Heart left ventricle (tissue), 16 donors: ENCODE measurements at regions not wholly inside any gene's neighbourhood (a gene's known extent, or its start where the extent isn't known, plus 50 kb on each side); places are given as distances from the start of the nearest gene placed in this dataset.

Experiments
- ATAC-seq, 4 donors: fragments of 200-7000 bp; cut with Tn5 transposase; one replicate each; pipeline ENCODE4 v1.9.1; 2020 to 2022; ENCODE audit warnings: moderate library complexity in 4 of 4, mild to moderate bottlenecking in 3 of 4, moderate number of reproducible peaks in 1 of 4
- DNase-seq, 5 donors: peaks; one replicate each; pipeline ENCODE4 v3.0.0-alpha.2; 2020
- H3K27ac ChIP-seq, 12 donors: fragments of 200-600 bp; sonication (generic) in 4 of 12; one replicate each; pipeline versions ENCODE4 v1.5.0 to v1.8.0; 2016 to 2022; ENCODE audit warnings: mild to moderate bottlenecking in 2 of 12
- H3K27me3 ChIP-seq, 9 donors: fragments of 200-600 bp; sonication (generic) in 2 of 9; one replicate each; pipeline versions ENCODE4 v1.5.1 to v1.8.0; 2016 to 2022; ENCODE audit warnings: mild to moderate bottlenecking in 3 of 9
- H3K36me3 ChIP-seq, 9 donors: fragments of 200-600 bp; sonication (generic) in 2 of 9; one replicate each; pipeline versions ENCODE4 v1.5.0 to v1.8.0; 2018 to 2022; ENCODE audit warnings: mild to moderate bottlenecking in 2 of 9
- H3K4me1 ChIP-seq, 12 donors: fragments of 200-600 bp; sonication (generic) in 4 of 12; one replicate each; pipeline versions ENCODE4 v1.5.0 to v1.8.0; 2016 to 2022; ENCODE audit warnings: mild to moderate bottlenecking in 3 of 12
- H3K4me3 ChIP-seq, 12 donors: fragments of 200-600 bp; sonication (generic) in 4 of 12; one replicate each; pipeline versions ENCODE4 v1.5.0 to v1.8.0; 2017 to 2022; ENCODE audit warnings: mild to moderate bottlenecking in 9 of 12, moderate library complexity in 4 of 12
- H3K9me3 ChIP-seq, 12 donors: fragments of 200-600 bp; sonication (generic) in 4 of 12; one replicate each; pipeline versions ENCODE4 v1.5.0 to v1.8.0; 2016 to 2022; ENCODE audit warnings: mild to moderate bottlenecking in 1 of 12
- POLR2A ChIP-seq, 2 donors: fragments of 450-650 bp; IDR thresholded peaks; one replicate each; pipeline ENCODE4 v1.6.1; 2017; ENCODE audit warnings: antibody characterized with exemption in 2 of 2, mild to moderate bottlenecking in 2 of 2, moderate library complexity in 2 of 2
- WGBS, 4 donors: extraction: QIAGEN DNeasy Blood & Tissue Kit in 2 of 4; methylation state at CpG; one replicate each; pipeline versions ENCODE4 v1.1.5 to v1.1.7; 2013 to 2018; 5-methylcytosine and 5-hydroxymethylcytosine counted together
- intact Hi-C, 10 donors: fragments of 100-400 bp; cut with DNase I; formaldehyde crosslinking; loops; one replicate each; pipeline versions ENCODE4 v1.11.1 to v1.14.2; 2022
- TF ChIP-seq, protein P1 (sequence below), 12 donors: fragments of 200-600 bp; sonication (generic) in 4 of 12; IDR thresholded peaks; one replicate each; pipeline versions ENCODE4 v1.5.0 to v1.8.0; 2018 to 2022; ENCODE audit warnings: antibody characterized with exemption in 12 of 12, mild to moderate bottlenecking in 5 of 12
- donor health status: ischemic (EF 13 %, LVEDD 7.1; RV severe dilation, severe dysfunction).
- donor health status: healthy with polysubstance abuse.
- donor health status: DM: no; HTN: yes; CAD: no.
- donor health status: DM: no; HTN: no; CAD: no.
- donor health status: ischemic (EF 25% LVEDD 6.9; RV normal size, moderate dysfunction).
- donor health status: ischemic (EF 25% LVEDD 5.7; RV mildly dilated, moderate dysfunction).
- donor health status: healthy.
- donor health status: DM: yes; HTN: yes; CAD: no.
- donor health status: ischemic (EF 35%, LVEDD 5.7; RV mildly dilated, moderate dysfunction).
- donor health status: nonischemic (EF 11% LVEDD 7.7; RV severe dilation, severe dysfunction).
- donor health status: DM: yes; HTN: yes; CAD: no.
- donor health status: PGD.
- donor health status: ischemic (EF 29% LVEDD 5.4; RV normal size, mild dysfunction).
- donor health status: nonischemic (EF 23%, LVEDD 6.1; RV moderate dilation, normal function).

DNA sequence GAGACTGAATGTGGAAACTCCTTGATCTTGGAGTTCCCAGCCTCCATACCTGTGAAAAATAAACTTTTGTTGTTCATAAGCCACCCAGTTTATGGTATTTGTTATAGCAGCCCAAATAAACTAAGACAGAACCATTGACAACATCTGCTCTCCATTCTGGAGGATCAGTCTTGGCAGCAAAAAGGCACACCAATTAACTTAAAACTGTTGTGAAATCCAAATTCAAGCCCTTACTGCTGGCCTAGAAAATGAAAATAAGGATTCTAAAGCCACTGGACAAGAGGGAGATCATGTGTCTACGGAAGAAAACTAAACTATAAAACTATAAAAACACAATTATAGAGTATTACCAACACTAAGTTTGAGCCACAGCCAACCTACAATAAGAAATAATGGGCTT, 172.1 kb upstream of the RNPC3 start:
- ATAC-seq (no peak), DNase-seq (no peak)
- H3K4me1 ChIP-seq: no peaks in the 10 kb centered on the region
- TF ChIP-seq, protein P1, sequence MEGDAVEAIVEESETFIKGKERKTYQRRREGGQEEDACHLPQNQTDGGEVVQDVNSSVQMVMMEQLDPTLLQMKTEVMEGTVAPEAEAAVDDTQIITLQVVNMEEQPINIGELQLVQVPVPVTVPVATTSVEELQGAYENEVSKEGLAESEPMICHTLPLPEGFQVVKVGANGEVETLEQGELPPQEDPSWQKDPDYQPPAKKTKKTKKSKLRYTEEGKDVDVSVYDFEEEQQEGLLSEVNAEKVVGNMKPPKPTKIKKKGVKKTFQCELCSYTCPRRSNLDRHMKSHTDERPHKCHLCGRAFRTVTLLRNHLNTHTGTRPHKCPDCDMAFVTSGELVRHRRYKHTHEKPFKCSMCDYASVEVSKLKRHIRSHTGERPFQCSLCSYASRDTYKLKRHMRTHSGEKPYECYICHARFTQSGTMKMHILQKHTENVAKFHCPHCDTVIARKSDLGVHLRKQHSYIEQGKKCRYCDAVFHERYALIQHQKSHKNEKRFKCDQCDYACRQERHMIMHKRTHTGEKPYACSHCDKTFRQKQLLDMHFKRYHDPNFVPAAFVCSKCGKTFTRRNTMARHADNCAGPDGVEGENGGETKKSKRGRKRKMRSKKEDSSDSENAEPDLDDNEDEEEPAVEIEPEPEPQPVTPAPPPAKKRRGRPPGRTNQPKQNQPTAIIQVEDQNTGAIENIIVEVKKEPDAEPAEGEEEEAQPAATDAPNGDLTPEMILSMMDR (IDR thresholded peaks at IDR 0.05): no peak
- TF ChIP-seq POLR2A (IDR thresholded peaks at IDR 0.05): no peak
- WGBS, 4 donors: 77 to 91% (median 83%) methylated on average over 1 of the region's 1 CpG
- no peak overlapping the region for H3K27ac ChIP-seq
- intact Hi-C loops: no loop called here
- H3K9me3 ChIP-seq: peaks cover 0 to 5% (median 0%) of the 10 kb centered on the region in 12 donors
- no peak overlapping the region for H3K4me3 ChIP-seq
- H3K36me3 ChIP-seq: no peaks in the 10 kb centered on the region
- no peaks in the 10 kb centered on the region for H3K27me3 ChIP-seq

DNA sequence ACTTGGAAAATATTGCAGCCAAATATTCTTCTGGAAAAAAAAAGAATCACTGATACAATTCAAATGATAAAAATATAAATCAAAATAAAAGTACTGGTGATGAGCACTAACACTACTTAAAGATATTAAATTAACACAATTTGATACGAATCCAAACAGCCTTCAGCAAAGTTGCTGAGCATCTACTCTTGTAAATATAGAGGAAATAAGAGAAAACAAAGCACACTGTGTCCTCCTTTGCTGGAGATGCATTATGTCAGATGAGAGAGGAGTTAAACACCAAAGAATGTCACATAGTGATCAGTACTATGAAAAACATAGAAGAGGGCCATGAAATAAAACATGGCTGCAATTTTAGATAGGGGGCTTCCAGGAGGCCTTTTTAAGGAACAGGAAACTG, 177.4 kb upstream of the RNPC3 start:
- intact Hi-C loops: no loop called here

DNA sequence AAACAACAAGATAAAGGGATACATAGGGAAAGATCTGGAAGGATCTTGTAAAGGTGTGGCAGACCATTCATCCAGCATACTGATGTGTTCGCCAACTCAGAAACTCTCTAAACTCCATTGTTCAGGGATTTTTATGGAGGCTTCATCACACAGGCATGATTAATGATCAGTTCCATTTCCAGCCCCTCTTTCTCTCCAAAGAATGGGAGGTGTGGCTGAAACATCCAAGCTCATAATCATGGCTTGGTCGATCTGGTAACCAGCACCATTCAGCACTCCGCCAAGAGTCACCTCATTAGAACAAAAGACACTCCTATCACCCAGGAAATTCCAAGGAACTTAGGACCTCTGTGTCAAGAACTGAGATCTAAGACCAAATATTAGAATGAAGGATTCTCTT, 180.6 kb upstream of the RNPC3 start:
- intact Hi-C loops: no loop called here
- Histone ChIP-seq H3K36me3 (no peaks in the 10 kb centered on the region), H3K4me3 (no peak overlapping the region), H3K4me1 (no peaks in the 10 kb centered on the region), H3K27ac (no peak overlapping the region), H3K27me3 (no peaks in the 10 kb centered on the region), H3K9me3 (no peaks in the 10 kb centered on the region)
- WGBS, 4 donors: 85 to 91% (median 88%) methylated on average over 3 of the region's 3 CpGs
- ATAC-seq (no peak), DNase-seq (no peak)
- TF ChIP-seq, protein P1 (IDR thresholded peaks at IDR 0.05): no peak
- no peak for TF ChIP-seq POLR2A (IDR thresholded peaks at IDR 0.05)

More for the DNA sequence above, 177.4 kb upstream of the RNPC3 start:
- TF ChIP-seq, protein P1 (IDR thresholded peaks at IDR 0.05): no peak
- TF ChIP-seq POLR2A (IDR thresholded peaks at IDR 0.05): no peak
- H3K27ac ChIP-seq: no peak overlapping the region
- no peaks in the 10 kb centered on the region for H3K4me1 ChIP-seq
- 48 to 72% (median 67%) methylated on average over 1 of the region's 1 CpG for WGBS, 4 donors
- peaks cover 0 to 5% (median 0%) of the 10 kb centered on the region in 12 donors for H3K9me3 ChIP-seq
- H3K4me3 ChIP-seq: no peak overlapping the region
- no peaks in the 10 kb centered on the region for H3K36me3 ChIP-seq
- ATAC-seq (no peak), DNase-seq (no peak)
- H3K27me3 ChIP-seq: no peaks in the 10 kb centered on the region

DNA sequence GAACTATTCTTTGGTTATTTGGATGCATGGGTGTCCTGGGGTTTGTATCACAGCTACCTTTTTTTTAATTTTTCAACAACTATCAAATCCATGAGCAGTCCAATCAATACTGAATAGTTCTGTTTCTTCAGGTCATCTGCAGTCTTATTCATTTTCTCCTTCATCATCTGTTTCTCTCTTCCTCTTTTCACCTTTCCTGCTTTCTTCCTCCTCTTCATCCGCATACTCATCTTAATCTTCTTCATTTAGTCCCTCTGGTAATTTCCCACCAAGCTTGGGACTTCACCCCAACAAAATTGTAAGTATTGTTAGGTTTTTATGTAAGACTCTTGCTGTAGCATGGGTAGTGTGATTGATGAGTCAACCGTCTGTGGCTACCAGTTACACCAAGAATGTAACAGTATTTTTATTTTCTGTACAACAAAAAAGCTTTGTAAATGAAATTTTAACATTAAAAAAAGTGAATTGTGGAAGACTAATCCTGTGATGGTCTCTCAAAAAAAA, 184.1 kb upstream of the RNPC3 start:
- Histone ChIP-seq H3K4me1 (no peaks in the 10 kb centered on the region), H3K9me3 (no peaks in the 10 kb centered on the region), H3K27me3 (no peaks in the 10 kb centered on the region), H3K27ac (no peak overlapping the region), H3K4me3 (no peak overlapping the region), H3K36me3 (no peaks in the 10 kb centered on the region)
- WGBS, 4 donors: 90 to 92% (median 90%) methylated on average over 2 of the region's 2 CpGs
- TF ChIP-seq, protein P1 (IDR thresholded peaks at IDR 0.05): no peak
- TF ChIP-seq POLR2A (IDR thresholded peaks at IDR 0.05): no peak
- ATAC-seq (no peak), DNase-seq (no peak)
- intact Hi-C loops: no loop called here
